NCI-H748 (cell line): ENCODE measurements at regions not wholly inside any gene's neighbourhood (a gene's known extent, or its start where the extent isn't known, plus 50 kb on each side); places are given as distances from the start of the nearest gene placed in this dataset.
A peak's percentile ranks its signal among the peaks of the same experiment; 100 is the strongest.

ENCODE experiments used
- DNase-seq: peaks from one replicate; lab custom pipeline; 2025; ENCODE audit not compliant: unreplicated experiment; lab: John Stamatoyannopoulos, UW

DNA sequence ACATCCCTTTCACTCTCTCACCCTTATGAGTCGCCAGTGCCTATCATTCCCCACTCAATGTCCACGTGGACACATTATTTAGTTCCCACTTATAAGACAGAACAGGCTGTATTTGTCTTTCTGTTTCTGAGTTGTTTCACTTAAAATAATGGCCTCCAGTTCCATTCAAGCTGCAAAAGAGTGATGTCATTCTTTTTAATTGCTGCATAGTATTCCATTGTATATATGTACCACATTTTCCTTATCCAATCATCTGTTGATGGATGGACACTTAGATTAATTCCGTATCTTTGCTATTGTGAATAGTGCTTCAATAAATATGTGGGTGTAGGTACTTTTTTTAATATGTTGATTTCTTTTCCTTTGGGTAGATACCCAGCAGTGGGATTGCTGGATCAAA, 79.1 kb downstream of the ZNF365 start:
- DNase-seq = no peak

DNA sequence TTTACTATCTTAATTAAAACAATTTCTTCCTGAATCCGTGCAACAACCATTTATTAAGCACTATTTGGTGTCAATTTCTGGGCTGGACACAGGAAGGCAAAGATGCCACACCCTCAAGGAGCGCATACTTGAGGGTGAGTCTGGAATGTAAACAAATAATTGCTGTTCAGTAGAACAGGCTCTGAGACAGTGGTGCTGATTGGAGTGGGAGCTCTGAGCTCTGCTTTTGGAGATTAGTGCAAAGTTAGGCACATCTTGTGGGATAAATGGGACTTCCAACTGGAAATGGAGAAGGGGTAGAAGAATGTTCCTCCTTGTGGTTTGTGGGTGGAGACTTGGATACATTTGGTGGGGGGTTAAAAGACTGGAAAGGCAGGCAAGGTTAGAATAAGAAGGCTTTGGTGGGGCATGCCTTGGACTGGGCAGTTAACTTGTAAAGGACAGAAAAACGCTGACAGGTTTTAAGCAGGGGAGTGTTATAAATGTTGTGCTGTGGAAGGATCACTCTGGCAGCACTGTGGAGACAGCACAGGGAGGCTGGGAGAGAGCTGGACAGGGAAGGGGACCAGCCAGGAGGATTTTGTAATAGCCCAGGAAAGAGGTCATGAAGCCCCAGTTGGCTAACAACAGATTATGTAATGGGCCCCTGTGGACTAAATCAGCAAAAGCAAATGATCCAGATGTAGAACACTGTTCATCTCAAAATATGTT, 80.7 kb downstream of the ZNF365 start:
- no peak for DNase-seq

DNA sequence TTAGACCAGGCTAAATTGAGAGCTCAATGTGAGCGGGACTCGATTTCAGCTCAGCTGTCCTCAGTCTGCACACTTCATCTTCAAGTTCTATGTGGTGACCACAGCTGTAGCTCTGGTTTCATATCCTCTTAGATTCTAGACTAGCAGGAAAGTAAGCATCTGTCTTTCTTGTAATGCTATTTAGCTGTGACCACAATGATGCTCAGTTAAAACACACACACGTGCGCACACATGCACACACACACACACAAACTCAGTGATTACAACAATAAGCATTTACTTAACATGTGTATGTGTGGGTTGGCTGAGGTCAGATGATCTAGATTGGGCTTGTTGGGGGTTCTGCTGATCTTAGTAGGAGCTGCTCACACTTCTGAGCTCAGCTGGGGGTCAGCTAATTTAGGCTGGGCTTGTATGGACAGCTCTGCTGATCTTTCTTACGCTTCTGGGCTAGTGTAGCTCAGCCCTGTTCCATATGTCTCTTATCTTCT, 82.5 kb downstream of the ZNF365 start:
- no peak for DNase-seq

DNA sequence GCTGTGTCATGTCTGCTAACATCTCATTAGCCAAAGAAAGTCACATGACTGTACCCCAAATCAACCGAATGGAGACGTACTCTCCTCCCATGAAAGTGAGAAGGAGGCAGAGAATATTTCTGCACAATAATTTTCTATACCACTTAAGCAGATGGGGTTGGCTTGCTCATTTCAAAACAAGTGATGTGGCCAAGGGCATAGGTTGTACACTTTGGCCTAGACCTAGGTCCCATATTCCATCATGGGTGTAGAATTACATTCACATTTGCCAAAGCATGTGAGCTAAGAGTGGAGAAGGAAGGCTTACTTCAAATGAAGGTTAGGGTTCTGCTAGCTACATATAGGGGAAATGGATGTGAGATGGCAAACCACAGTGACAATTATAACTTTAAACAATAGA, 83.0 kb downstream of the ZNF365 start:
- DNase-seq = no peak

DNA sequence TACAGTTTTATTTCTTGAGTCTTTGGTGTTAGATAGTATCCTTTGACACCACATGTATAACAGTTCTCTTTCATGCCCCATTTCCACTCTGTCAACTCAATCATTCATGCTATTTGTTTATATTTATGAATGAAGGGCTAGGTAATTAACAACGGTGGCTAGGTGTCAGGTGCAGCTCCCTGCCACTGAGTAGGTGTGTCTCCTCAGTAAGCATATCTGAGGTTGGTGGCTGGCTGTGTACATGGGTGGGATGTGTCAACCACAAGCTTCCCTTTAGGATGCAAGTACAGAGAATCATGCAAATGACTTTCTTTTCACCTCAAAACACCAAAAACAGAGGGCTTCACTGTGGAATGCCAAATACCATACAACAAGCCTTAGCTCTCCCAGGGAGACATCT, 83.4 kb downstream of the ZNF365 start:
- no peak for DNase-seq

DNA sequence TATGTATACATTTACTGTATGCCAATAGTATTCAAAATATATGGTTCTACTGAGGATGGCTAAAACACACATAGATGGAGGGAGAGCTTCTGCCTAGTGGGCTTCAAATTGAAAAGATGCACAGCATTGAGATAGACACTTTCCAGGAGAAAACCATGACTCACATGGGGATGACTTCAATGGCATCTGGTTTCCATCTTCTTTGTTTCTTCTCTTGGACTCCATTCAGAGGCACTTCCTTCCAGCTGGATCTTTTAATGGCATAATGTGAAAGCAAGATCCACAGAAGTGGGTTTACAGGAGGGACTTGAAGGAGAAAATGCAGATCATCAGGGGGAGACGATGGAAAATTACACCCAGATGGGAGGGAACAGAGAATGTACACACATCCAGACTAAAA, 84.9 kb downstream of the ZNF365 start:
- no peak for DNase-seq

DNA sequence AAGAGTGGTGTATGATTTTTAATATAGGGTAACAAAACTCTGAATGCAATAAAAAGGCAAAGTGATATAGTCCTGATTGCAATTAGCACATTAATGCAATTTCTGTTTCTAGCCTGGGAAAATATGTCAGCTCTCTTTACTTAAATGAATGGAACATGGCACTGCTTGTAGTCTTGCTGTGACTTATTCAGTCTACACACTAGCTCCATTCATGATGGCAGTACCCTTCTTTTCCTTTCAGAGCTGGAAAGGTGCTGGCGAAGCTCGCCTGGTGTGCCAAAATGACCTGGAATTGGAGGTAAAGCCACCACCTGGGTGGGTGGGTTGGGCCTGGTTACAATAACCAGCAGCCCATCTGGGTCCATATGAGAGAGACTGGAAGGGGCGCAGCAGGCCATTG, 85.3 kb downstream of the ZNF365 start:
- DNase-seq = no peak

DNA sequence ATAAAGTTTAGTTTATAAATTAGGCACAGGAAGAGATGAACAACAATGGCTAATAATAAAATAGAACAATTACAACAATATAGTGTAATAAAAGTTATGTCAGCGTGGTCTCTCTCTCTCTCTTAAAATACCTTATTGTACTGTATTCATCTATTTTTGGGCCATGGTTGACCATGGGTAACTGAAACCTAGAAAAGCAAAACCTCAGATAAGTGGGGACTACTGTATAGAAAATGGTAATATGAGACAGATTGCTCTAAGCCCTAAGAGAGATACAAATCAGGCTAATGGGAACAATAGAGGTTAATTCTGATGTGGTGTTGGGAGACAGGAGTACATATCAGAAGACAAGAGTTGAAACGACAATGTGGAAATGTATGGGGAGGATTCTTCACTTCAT, 86.2 kb downstream of the ZNF365 start:
- no peak for DNase-seq

DNA sequence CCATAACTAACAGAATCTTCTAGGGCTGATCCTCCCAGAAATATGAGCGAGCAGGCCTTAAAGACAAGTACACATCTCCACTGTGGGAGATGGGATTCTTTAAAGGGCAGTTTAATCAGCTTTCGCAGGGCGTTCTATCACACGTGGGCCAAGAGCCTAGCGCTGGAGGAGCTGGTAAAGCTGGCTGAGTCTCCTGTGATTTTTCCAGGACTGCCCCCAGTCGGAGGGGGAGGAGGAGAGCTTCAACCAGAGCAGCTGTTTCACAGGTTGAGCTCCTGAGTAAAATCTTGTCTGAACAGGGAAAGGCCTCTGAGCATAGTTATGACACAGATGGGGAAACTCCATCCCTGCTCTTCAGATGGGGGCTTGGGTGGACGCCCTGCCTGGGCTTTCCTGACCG, 87.0 kb downstream of the ZNF365 start:
- DNase-seq = no peak

DNA sequence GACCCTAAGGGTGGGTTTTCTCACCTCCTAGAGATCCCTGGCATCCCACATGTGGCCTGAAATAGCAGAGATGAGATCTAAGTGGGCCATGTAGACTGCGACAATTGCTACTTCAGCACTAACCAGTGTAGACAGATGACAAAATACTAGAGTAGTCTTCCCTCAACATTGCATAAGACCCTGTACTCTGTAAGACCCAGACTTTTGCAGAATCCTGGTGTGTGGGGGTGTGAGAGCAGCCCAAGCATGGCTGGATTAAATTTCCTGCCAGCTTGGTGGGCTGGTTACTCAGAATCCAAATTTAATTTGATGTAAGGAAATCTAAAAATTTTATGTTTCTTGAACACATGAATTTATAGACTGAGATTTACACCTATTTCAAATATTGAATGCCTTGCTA, 88.3 kb downstream of the ZNF365 start:
- no peak for DNase-seq

DNA sequence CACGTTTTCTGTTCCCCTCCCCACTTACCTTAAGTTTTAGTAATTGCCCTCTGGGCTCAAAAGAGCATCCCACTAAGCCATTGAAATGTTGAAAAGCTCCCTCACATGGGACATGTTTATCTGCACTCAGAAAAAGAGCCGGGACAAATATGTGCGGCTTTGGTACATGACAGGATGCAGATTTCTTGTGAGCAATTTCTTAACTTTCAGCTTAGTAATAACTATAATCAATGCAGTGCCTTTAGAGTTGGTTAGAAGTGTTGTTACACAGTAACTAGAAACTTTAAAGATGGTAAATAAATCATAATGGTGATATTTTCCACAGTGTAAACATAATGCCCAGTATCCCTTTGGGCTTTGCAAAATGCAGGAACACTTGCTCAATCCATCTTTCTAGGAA, 89.2 kb downstream of the ZNF365 start:
- no peak for DNase-seq

DNA sequence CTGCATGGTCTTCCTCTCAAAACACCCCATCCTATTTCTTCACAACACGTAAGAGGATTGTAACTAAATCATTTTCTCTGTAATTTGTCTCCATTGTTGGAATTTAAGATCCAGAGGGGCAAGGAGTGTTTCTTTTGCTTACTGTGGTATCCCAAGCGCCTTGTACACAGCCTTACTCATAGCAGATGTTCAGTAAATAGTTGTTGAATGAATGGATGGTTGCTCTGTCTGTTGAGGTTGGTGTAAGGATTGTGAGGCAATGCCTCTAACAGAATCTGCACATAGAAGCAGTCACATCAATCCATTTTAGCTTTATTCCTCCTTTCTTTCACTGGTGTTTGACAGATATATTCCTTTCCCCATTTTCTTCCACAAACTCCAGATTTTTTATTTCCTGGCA, 90.1 kb downstream of the ZNF365 start:
- DNase-seq = no peak

DNA sequence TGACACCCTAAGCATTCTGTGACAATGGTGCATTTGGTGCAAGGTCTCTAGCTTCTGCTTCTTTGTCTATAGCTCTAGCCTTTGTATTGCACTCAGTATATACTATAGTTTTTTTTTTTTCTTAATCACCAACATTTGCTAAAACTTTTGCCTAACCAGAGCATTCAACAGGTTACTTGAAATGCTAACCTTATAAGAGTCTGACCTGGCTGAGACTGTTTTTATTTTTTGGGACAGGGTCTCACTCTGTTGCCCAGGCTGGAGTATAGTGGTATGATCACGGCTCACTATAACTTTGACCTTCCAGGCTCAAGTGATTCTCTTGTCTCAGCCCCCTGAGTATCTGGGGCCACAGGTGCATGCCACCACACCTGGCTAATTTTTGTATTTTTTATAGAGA, 92.4 kb downstream of the ZNF365 start:
- DNase-seq = no peak

DNA sequence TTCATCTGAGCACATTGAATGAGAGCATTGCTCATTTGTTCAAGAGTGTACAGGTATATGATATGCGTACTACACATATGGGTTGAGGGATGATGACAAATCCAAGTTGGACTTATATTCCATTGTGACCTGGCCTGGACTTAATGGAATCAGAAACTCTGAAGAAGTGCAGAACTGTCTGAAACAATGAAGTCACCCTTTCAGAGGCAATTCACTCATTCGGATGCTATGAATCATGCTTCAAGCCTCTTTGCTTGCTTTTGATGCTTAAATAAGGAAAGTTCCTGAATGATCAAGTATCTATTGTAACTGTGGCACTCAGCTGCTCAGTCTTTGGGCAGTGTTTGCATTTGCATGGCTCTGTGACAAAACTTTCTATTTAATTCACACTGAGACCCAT, 93.4 kb downstream of the ZNF365 start:
- DNase-seq = no peak

DNA sequence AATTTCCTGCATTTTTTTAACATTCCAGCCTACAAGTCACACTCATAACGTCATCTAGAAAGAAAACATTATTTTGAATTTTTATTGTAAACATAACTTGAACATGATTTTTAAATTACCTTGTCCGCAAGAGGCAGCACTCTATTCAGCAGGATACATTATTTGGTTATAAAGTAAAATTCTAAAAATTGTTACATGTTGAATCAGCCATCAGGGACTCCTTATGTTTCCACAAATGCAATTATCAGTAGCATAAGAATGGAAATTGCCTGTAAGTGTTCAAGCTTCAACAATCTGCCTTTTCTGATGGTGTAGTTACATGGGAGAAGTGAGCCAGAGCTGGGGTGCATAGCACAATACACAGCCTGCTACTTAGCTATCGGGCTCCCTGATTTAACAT, 97.5 kb downstream of the ZNF365 start:
- DNase-seq = no peak

DNA sequence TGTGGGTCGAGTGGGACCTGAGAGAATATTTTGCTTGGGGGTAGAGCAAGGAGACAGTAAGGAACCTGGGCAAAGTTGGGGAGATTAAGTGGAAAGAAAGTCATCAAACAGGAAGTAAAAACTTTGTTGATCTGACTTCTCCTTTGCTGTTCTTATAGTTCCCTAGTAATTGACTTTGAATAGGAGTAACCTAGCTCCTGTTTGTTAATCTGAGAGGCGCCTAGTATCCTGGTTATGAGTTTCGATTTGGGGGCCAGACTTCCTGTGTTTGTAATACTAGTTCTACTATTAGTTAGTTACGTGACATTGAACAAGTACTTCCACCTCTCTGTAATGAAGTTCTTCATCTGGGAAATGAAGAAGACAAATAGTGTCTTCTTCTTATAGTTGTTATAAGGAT, 99.1 kb downstream of the ZNF365 start:
- no peak for DNase-seq

DNA sequence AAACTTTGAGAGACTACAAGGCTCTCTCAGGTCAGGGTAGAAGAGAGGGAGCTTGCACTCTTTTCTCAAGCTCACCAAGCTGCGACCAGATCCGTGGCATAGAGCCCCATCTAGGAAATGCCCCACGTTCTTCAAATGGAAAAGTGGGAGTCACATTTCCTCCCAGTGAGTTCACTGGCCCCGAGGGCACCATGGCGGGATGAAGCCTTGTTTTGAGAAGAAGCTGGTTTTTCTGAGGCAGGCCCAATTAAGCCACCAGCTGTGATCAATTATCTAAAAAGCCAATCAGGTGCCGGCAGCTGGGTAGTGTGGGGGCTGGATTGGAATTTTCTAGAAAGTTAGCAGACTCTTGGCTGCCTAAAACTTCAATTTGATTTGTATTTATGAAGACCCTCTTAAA, 101.4 kb downstream of the ZNF365 start:
- DNase-seq = no peak

DNA sequence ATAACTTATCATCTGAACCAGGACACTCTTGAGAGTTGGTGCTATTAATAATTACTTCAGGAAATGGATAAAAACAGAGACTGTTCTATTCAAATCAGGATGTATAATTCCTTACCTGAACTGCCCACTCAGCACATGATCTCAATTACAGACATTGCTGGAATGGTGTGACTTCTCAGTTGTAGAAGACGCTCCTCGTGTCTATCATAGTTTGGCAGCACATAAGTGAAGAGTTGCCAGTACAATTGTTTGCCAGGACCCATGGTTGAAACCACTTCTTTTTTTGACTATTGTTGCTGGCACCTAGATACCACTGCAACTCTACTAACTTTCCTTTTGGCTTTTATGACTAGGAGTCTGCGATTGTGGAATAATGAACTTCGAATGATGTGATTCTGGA, 105.4 kb downstream of the ZNF365 start:
- DNase-seq = no peak

DNA sequence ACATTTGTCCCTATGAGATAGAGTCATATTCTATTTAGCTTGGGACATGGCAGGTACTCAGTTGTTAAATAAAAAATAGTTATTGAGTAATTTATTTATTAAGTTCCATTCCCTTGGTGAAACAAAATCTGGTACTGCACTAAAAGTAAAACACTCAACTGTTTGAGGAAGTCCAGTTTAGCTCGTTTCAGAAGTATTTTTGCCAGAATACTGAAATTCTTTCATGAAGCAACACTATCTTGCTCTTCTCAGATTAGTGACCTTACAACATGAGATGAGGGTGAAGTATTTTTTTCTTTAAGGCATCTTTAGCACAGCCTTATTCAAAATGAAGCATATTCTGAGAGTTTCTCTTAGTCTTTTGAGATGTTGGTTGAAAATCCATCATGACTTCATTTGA, 106.0 kb downstream of the ZNF365 start:
- no peak for DNase-seq

DNA sequence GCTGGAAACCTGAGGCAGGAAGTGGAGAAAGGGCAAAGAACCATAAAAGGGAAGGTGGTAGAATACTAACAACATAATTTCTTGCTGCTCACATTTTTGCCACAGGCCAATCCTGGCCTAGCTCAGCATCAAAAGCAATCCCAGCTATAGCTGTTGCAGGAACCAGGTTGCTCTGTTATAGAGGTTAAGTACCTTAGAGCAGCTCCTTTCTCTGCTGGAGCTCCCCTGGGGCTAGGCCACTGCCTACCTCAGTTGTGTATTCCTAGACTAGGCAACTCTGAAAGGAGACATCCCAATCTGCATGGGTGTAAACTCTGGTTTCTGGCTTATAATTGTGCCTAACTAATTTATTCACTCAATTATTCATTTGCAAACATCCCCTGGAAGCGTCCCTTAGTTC, 108.4 kb downstream of the ZNF365 start:
- DNase-seq = no peak

DNA sequence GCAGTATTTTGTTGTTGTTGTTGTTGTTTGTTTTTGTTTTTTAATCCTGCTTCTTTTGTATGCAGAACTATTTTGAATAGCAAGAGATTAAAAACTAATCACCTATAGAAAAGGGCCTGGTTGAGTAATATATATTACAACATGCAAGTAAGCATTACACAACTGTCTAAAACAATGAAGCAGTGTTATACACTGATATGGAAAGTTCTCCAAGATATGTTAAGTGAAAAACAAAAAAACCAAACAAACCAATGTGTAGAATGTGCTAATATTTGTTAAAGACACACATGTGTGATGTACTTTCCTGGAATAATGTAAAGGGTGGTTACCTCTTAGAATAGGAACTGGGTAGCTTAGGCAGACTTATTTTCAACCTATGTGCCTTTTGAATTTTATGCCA, 117.4 kb downstream of the ZNF365 start:
- DNase-seq = no peak

DNA sequence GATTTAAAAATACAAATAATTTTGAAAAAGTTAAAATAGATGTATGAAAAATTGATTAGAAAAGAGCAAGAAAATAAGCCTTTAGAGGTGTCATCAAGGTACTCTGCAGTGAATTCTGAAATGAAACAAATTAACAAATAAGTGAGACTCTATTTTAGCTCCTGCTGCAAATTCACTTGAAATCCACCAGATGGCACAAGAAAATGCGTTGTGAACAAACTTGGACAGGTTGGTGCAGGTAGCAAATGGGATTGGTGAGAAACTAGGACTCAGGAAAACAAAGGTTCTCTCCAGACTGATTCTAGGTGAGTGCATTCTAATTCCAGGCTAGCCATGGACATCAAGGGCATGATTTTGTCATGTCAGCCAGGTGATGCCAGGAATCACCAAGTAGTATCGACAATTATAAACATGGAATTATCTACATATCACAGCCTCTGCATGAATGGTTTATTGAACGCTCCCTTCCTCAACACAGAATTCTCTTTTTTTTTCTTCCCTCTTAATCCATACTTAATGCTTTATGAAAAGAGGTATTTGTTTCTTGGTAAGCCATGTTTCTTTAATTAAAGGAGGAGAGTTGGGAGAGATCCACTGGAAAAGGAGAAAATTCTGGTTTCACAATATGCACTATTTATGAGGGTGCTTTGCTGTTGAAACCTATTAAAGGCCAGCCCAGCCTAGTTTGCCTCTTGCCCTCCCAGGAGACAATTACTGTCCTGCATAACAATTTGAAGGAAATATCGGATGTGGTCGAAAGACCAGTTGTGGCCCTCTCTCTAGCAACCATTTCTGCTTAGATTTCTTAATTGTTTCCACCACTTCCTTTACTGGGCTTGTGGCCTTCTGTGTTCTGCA, 118.1 kb downstream of the ZNF365 start:
- DNase-seq = peak; percentile 29

DNA sequence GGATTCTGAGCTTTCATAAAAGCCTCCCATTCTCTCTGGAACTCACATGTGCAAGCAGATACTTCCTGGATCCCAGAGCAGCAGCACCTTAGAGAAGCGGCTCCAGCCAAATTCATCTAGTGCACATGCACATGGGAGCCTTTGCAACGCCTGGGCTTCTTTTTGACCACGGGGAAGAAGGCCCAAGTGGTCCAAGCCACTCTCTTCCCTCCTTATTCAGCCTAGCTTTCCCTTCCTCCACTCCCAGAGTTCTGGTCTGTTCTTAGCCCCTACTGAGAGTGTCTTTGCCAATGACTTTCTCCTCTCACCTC, 118.7 kb downstream of the ZNF365 start:
- no peak for DNase-seq
